ENCODE measurements at regions not wholly inside any gene's neighbourhood (a gene's known extent, or its start where the extent isn't known, plus 50 kb on each side); places are given as distances from the start of the nearest gene placed in this dataset.
A peak's percentile ranks its signal among the peaks of the same experiment; 100 is the strongest.
"Not testable (repeated sequence)": the region's sequence is repeated elsewhere in the genome, so short reads cannot be mapped to it uniquely, and the experiment has no call there.

GRCh38 chr10:80859279-80859678 lies 321.6 kb downstream of the SH2D4B start:
- DNase-seq (ENCODE audit: low read depth, low spot score), result not testable (repeated sequence)

- no peak for DNase-seq (ENCODE audit: low read depth, low spot score)
Observed at GRCh38 chr10:80860719-80861118, 323.0 kb downstream of the SH2D4B start.

GRCh38 chr10:80861882-80862281 lies 324.2 kb downstream of the SH2D4B start:
- DNase-seq (ENCODE audit: low read depth, low spot score), result no peak

DNA sequence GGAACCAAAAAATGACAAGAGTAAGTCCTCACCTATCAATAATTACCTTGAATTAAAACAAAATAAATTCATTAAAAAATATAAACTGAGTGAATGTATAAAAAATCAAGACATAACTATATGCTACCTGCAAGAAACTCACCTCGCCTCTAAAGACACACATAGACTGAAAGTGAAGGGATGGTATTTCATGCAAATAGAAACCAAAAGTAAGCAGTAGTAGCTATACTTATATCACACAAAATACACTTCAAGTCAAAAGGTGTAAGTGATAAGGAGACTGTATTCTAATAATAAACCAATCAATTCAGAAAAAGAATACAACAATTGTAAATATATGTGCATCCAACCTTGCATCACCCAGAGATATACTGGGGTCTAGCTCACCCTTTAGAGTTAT lies 332.6 kb downstream of the SH2D4B start:
- no peak for DNase-seq (ENCODE audit: low read depth, low spot score)

GRCh38 chr10:80871083-80871482 lies 333.4 kb downstream of the SH2D4B start:
- no peak for DNase-seq (ENCODE audit: low read depth, low spot score)

DNA sequence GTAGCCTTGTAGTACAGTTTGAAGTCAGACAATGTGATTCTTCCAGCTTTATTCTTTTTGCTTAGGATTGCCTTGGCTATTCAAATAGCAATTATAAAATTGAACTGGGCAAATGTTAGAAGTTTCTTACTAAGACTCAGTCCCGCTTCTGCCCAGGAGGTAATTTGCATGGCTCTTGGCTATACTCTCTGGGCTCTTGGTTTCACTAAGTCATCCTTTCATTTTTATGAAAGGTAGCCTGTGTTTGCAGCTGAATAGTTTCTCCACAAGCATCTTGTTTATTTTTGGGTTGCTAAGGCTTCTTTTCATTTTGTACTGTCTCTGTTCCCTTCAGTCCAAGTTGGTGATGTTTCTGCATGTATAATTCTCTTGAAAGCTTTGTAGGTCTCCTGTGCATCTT lies 340.6 kb downstream of the SH2D4B start:
- DNase-seq (ENCODE audit: low read depth, low spot score), result no peak

GRCh38 chr10:80890146-80890545 lies 352.4 kb downstream of the SH2D4B start:
- no peak for DNase-seq (ENCODE audit: low read depth, low spot score)

GRCh38 chr10:80893256-80893655 lies 355.6 kb downstream of the SH2D4B start:
- no peak for DNase-seq (ENCODE audit: low read depth, low spot score)

DNA sequence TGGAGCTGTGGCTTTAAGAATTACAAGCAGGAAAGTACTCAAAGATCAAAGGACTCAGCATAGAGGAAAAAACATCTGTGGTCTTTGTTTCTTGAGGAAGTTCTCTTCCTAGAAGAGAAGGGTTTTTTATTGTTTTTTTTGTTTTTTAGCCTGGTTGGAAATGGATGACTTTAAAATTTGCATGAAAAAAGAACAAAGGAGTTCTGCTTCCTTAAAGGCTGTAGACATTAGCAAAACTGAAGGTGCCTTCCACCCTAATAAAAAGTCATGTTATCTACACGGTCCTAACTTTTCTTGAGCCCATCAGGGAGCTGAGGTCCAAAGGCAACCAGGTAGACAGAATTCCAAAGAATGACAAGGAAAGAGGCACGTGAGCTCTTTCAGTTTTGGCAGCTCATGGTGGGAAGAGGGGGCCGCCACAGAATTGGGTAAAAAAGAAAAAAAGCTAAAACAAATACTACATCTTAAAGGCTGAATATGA lies 356.6 kb downstream of the SH2D4B start:
- no peak for DNase-seq (ENCODE audit: low read depth, low spot score)

- no peak for DNase-seq (ENCODE audit: low read depth, low spot score)
Observed at GRCh38 chr10:80894797-80895467, 357.2 kb downstream of the SH2D4B start.

- no peak for DNase-seq (ENCODE audit: low read depth, low spot score)
Observed at GRCh38 chr10:80896076-80896475, 358.4 kb downstream of the SH2D4B start.

DNA sequence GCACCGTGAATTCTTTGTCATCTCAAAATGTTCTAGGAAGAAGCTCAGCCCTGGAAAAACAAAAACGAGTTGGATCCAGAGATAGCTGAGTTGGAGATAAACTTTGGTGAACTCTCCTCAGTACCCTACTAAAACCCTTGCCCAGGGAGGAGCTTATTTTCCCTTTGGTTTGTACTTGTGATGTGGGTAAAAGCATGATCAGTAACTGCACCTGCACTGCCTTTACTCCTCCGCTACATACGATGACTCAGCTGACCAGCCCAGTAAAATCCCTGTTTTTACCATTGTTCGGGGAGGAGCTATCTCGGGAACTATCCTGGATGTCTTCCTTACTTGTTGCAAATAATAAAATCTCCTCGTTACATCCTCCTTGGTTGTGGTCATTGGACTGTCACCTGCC lies 359.3 kb downstream of the SH2D4B start:
- no peak for DNase-seq (ENCODE audit: low read depth, low spot score)

DNA sequence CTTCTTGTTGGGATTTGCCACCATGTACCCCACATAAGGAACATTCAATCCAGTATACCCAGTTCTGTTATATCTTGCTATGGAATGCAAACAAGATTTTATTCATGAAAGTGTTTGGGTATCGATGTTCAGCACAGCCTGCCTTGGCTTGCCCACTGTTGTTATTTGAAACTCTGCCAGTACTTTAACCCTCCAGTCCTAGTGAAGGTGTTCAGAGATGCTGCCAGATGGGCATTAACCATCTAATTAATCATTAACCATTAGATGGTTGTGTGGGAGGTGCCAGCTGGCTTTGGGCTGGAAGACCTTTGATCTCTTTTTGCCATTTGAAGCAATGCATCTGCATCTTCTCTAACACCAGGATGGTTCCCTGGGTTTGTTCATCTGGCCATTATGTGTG lies 363.0 kb downstream of the SH2D4B start:
- DNase-seq (ENCODE audit: low read depth, low spot score), result no peak

DNA sequence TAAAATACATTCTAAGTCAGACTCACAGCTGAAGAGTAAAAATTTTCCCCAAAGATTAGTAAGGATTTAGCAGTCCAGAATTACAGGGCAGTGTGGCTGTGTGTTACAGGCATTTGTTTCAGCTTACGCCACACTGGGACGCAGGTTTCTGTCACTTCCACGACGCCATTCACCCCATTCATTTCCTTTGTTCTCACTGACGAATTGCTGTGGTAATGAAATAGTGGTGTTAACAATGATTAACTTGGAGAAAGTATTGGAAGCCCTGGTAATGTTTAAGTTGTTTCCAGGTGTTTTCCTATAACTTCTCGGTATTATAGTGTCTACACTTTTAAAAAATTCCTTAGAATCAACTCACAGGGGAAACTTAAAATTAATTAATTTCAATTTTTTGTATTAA lies 370.9 kb downstream of the SH2D4B start:
- no peak for DNase-seq (ENCODE audit: low read depth, low spot score)

- no peak for DNase-seq (ENCODE audit: low read depth, low spot score)
Observed at GRCh38 chr10:80909254-80909653, 371.6 kb downstream of the SH2D4B start.

DNA sequence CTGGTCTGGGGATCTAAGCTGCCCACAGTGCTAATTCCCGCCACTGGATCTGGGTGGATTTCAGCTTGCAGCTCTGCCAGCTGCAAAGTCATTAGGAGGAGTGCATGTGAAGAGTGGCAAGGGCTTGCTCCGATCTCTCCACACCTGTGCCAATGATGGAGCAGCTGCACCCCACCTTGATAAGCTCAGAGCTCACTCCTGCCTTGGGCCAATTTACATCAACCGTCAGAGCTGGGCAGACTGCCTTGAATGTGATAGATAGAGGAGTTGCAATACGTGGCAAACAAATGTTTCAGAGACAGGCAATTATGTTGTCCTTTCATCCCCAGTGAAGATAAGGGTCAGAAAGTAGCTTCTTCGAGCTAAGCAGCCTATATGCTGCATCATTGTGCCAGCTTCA lies 379.9 kb downstream of the SH2D4B start:
- DNase-seq (ENCODE audit: low read depth, low spot score), result no peak

DNA sequence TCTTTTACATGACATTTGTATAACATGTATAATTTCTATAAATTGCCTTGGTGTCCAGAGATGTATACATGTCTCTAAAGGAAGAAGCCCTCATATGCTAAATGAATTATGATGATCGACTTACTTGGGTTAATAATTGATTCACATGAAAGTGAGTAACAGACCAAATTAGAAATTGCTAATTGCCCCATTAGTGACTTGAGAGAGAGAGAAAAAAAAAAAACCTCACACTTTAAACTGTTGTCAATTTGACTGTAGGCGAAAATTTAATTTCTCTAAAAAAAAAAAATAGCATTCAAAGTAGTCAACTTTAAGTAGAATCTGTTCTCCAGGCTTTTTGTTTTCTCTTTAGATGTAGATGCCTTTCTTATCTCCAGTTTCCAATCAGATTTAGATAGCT lies 383.3 kb downstream of the SH2D4B start:
- DNase-seq (ENCODE audit: low read depth, low spot score), result no peak

- peak; percentile 67 for DNase-seq (ENCODE audit: low read depth, low spot score)
Observed at GRCh38 chr10:80924063-80924952, 386.6 kb downstream of the SH2D4B start.

GRCh38 chr10:80927419-80928078 lies 389.8 kb downstream of the SH2D4B start:
- DNase-seq (ENCODE audit: low read depth, low spot score), result no peak

DNA sequence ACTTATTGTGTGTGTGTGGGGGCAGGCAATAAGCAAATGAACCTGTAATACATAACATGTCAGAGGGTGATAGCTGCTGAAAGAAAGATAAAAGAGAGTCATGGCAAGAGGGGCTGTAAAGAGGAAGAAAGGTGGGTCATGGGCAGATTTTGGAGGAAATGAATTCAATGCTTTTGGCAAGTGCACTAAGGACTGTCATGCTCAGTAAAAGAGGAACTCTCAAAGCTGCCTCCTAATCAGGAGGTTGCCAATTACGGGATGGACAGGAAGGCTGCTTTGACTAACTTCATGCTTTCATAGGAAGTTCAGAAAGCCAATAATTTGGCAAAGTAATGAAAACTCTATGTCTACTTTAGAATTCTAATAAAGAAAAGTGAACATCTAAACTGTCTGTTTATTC lies 401.2 kb downstream of the SH2D4B start:
- DNase-seq (ENCODE audit: low read depth, low spot score), result no peak

GRCh38 chr10:80945264-80945880 lies 407.7 kb downstream of the SH2D4B start:
- DNase-seq (ENCODE audit: low read depth, low spot score), result peak; percentile 4

DNA sequence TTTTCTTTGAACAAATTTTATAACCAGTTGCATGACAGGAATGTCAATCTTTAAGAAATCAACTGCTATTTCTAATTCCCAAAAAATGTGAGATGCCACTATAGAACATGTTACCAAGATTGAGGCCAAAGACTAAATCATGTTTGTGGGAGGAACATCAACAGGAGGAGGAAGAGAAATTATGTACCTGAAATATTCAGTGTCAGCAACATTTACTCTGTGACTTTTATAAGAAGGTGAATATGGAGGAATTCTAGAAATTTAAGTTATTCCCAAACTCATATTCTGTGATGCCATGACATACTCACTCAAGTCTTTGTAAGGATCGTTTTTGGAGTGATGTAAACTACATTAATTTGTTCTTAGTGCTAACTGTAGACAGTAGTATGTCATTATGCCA lies 408.4 kb downstream of the SH2D4B start:
- DNase-seq (ENCODE audit: low read depth, low spot score), result no peak

Measured in astrocyte of the hippocampus (primary cell).